ENCODE measurements at regions not wholly inside any gene's neighbourhood (a gene's known extent, or its start where the extent isn't known, plus 50 kb on each side); places are given as distances from the start of the nearest gene placed in this dataset.

- no peak for TF ChIP-seq POLR2A (IDR thresholded peaks at IDR 0.05)
- TF ChIP-seq, protein P1, sequence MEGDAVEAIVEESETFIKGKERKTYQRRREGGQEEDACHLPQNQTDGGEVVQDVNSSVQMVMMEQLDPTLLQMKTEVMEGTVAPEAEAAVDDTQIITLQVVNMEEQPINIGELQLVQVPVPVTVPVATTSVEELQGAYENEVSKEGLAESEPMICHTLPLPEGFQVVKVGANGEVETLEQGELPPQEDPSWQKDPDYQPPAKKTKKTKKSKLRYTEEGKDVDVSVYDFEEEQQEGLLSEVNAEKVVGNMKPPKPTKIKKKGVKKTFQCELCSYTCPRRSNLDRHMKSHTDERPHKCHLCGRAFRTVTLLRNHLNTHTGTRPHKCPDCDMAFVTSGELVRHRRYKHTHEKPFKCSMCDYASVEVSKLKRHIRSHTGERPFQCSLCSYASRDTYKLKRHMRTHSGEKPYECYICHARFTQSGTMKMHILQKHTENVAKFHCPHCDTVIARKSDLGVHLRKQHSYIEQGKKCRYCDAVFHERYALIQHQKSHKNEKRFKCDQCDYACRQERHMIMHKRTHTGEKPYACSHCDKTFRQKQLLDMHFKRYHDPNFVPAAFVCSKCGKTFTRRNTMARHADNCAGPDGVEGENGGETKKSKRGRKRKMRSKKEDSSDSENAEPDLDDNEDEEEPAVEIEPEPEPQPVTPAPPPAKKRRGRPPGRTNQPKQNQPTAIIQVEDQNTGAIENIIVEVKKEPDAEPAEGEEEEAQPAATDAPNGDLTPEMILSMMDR (IDR thresholded peaks at IDR 0.05) = no peak
Observed at GRCh38 chr6:5898563-5898962, 108.2 kb downstream of the NRN1 start.
